ENCODE measurements at regions not wholly inside any gene's neighbourhood (a gene's known extent, or its start where the extent isn't known, plus 50 kb on each side); places are given as distances from the start of the nearest gene placed in this dataset.
"Not testable (repeated sequence)": the region's sequence is repeated elsewhere in the genome, so short reads cannot be mapped to it uniquely, and the experiment has no call there.

GRCh38 chr12:131192951-131193350, 239.2 kb downstream of the ADGRD1 start:
- no peak for DNase-seq (ENCODE audit: low read depth)

- DNase-seq (ENCODE audit: low read depth), result no peak
Measured at GRCh38 chr12:131194166-131194565, 240.5 kb downstream of the ADGRD1 start.

DNA sequence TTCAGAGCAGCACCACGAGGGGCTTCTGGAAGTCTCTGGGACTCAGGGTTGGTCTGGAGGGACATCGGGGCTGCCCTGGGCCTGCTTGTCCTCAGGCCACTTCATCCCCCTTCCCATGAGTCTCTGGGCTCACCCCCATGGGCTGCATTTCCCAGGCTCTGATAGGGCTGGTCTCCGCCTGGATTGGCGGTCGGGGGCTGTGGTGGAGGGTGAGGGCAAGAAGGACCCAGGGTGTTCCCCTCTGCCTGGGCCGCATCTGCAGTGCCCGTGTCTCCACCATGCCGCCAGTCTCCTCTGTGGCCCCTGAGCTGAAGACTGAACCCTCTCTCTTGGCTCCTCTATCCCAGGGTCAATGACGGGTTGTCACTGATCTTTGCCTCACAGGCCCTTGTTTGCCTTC, 242.1 kb downstream of the ADGRD1 start:
- DNase-seq (ENCODE audit: low read depth), result no peak

DNA sequence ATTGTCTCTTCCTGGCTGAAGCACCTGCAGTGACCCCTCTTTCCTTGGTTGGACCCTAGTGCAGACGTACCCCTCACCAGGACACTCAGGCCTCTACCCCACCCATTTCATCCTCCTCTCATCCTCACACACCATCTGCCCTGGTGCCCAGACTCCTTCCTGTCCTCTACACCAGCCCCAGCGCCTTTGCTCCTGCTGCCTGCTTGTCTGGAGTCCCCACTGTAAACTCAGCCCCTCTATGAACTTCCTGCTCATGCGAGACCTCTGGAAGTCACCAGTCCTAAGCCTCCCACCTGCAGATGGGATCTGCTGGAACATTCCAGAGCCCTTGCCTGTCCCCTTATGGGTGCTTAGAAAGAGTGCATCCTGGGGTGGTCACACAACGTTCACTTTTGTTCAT, 242.5 kb downstream of the ADGRD1 start:
- no peak for DNase-seq (ENCODE audit: low read depth)

GRCh38 chr12:131197490-131197889, 243.8 kb downstream of the ADGRD1 start:
- no peak for DNase-seq (ENCODE audit: low read depth)

DNA sequence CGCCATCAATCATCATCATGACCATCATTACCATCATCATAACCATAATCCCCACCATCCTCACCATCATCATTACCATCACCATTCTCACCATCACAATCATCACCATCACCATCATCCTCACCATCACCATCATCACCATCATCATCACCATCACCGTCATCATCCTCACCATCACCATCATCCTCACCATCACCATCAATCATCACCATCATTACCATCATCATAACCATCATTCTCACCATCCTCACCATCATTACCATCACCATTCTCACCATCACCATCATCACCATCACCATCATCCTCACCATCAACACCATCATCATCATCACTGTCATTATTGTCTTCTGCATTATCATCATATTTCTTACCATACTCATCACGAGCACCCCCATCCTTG, 245.5 kb downstream of the ADGRD1 start:
- no peak for DNase-seq (ENCODE audit: low read depth)

- not testable (repeated sequence) for DNase-seq (ENCODE audit: low read depth)
Measured at GRCh38 chr12:131201912-131202311, 248.2 kb downstream of the ADGRD1 start.

DNA sequence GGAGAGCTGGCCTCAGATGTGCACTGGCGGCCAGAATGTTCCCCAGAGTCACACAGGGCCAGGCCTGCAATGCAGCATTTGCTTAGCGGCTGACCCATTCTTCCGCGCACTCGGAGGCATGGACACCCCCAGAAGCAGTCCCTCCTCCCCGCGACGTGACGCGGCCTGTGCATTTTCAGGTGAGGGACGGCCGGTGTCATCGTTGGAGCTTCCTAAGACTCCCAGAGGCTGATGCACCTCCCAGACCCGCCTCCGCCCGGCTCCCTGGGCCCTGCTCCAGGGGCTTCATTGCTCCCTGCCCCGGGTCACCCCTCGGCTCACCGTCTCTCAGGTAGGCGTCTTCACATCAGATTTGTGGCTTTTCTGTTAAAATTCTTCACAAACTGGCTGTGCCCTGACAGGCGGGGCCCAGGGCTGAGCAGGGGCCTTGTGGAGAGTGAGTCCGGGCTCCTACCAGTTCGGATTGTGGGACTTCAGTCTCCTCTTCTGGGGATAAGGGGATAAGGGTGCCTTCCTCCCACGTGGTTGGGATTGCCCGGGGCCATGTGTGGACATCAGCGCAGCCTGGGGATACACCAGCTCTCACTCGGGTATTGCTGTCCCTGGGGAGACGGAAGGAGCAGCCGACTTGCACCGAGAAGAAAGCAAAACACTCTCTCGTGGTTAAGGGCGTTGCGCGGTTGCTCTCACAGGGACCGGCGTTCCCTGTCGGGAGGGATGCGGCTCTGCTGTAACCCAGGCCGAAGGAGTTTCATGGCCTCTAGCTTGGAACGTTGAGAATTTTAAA, 249.1 kb downstream of the ADGRD1 start:
- DNase-seq (ENCODE audit: low read depth), result no peak

GRCh38 chr12:131203666-131204415, 250.1 kb downstream of the ADGRD1 start:
- no peak for DNase-seq (ENCODE audit: low read depth)

DNA sequence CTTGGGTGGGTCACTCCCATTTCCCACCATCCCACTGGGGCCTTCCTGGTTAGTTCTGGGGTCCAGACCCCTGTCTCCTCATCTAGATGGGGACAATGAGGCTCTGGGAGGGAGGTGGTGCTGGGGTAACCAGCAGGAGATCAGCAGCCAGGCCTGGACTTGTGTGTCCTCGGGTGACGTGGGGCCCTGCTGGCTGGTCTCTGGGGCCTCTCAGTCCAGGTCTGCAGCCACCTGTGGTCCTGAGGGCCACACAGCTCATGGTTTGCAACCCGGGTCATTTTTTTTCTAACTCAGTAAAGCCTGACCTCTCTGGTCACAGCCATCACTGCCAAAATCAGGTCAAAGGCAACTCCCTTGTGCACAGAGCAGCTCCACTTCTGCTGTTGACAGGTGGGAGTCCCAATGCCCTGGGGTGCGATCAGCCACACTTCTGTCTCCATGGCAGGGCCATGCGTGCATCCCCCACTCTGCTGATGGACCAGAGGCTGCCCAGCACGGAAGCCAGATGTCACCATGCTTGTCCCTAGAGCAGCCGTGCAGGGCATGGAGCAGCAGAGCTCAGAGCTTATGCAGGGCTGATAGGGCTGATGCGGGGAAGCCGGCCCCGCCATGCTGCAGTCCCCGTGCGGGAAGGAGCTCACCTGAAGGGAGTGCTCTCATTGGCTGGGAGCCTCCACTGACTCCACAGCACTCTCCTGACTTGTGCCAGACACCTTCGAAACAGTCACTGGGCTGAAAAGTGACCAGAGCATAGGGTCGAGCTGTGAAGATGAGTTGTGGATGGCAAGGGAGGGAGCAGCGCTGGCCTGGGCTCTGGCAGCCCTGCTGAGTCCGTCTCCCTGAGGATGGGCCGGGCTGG, 250.9 kb downstream of the ADGRD1 start:
- DNase-seq (ENCODE audit: low read depth), result no peak

DNA sequence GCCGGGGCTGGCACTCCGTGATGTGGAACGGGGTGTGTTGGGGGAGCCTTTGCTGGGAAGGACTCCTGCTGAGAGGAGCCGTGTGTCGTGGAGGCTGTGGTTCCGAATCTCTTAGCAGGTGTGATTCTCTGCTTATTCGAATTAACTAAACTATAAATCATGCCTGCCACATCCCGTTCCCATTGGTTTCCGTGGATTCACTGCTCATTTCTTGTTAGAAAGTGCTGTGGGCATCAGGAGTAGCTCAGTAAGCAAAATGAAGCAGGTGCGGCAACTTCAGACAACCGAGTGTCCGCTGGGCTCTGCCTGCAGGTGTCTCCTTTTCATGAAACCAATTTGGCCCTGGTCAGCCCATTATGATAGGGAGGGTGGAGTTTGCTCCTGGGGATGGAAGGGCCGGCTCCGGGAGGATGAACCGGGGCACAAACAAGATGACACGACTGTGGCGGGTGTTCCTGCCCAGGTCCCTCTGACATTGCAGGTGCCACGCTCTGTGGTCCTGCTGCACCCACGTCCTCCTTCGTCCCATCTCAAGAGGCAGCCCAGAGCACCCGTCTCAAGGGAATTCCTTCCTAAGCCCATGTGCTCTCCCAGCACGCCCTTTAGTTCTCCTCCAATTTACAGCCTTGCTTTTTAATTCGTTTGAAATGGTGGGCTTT, 251.7 kb downstream of the ADGRD1 start:
- not testable (repeated sequence) for DNase-seq (ENCODE audit: low read depth)

GRCh38 chr12:131206630-131207299, 253.1 kb downstream of the ADGRD1 start:
- DNase-seq (ENCODE audit: low read depth), result not testable (repeated sequence)

- DNase-seq (ENCODE audit: low read depth), result not testable (repeated sequence)
Measured at GRCh38 chr12:131207300-131207660, 253.6 kb downstream of the ADGRD1 start.

- DNase-seq (ENCODE audit: low read depth), result not testable (repeated sequence)
Measured at GRCh38 chr12:131207841-131208240, 254.1 kb downstream of the ADGRD1 start.

- DNase-seq (ENCODE audit: low read depth), result no peak
Measured at GRCh38 chr12:131208425-131208824, 254.7 kb downstream of the ADGRD1 start.

DNA sequence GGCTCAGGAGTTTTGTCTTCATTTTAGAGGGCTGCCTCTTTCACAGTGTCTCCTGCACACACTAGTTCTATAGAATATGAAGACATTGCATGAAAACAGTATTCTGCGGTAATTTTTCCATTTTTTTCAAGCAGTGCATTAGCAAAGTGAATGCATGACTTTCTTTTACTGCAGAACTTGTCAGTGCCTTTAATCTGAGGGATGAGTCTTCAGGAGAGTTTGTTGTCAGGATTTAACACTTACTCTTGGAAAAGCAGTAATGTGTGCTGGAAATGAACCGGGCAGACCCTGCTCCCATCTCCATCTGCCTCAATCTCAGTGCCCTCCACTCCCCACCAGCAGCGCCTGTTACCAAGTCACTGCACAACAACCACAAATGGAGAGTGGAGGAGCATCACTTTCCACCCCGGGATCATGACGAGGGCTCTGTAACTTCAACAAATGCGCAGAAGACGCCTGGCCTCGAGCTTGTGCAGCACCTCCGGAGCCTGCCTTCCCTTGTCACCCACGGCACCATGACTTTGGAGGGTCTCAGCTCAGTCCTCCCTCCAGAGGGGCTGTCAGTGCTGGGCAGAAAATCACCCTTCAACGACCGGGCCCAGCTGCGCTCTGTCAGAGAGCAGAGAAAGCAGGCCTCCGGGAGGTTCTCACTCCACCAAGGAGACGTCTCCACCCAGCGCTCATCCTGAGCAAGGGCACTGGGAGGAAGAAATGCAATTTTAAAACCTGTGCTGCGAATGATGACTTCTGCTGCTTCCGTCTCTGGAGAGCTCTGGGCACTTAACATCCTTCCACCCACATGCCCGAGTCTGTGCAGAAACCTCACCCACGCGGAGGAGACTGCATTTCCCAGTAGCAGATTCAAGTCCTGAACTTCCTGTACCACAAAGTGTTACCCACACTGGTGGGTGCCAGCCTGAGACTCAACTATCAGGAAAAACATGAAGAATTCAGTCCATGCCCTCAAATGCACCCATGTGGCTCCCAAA, 255.7 kb downstream of the ADGRD1 start:
- no peak for DNase-seq (ENCODE audit: low read depth)

DNA sequence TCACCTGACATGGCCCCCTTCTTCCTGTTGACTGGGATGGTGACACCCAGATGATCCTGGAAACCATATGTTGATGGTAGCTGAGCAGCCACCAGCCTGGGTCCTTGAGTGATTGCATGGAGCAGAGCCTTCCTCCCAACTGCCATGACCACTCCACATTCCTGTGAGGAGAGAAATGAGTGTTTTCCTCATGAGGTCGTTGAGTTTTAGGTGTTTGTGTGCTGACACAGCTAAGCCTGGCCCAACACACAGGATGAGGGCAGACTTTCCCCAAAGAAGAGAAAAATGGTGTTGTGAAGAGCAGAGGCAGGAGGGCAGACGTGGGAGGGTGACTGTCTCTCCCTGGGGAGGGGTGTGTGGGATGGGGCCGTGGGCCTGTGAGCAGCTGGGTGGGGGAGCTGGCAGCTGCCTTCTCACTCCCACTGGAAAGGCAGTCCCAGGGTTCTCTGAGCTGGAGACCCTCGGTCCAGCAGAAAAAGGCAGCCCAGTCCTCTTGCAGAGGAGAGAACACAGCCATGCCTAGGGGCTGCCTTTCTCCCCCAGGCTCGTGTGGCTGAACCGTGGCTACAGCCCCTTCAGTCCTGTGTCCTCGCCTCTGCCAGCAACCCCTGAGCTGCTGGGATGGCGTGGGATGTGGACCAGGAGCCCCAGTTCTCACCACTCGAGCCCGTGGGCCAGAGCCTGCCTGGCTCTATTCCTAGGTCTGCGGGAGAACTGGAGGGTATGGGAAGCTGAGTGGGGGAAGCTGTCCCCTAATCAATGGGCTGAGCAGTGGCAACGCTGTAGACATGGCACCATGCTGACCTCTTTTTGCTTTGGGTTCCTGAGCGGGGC, 257.0 kb downstream of the ADGRD1 start:
- no peak for DNase-seq (ENCODE audit: low read depth)

DNA sequence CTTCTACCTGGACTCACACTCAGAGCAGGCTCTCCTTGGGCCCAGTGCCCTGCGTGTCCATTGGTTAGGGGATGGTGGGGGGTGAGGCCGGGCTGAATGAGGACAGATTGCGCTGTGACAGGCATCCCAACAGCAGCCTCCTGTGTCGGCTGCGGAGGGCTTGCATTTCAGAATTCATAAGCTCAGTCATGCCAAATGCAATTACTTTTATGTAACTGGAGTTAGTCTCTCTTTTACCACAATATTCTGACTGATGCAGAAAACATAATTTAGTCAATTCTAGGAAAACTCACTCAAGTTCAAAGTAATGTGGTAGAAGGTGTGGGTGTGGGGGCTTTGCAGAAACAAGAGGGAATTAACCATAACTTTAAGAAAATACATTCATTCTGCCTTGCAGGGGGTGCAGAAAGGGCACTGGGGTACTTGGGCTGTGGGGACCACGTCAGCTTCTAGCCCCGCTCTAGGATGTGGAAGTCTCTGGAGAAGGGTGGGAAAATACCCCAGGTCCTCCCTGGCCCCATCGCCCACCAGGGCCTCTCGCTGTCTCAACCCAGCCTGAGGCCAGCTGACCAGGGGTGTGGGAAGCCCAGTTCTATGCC, 257.7 kb downstream of the ADGRD1 start:
- no peak for DNase-seq (ENCODE audit: low read depth)

- no peak for DNase-seq (ENCODE audit: low read depth)
Measured at GRCh38 chr12:131213896-131214442, 260.3 kb downstream of the ADGRD1 start.
